GF-D8 (cell line): ENCODE measurements at regions not wholly inside any gene's neighbourhood (a gene's known extent, or its start where the extent isn't known, plus 50 kb on each side); places are given as distances from the start of the nearest gene placed in this dataset.

ENCODE experiments used
- DNase-seq: peaks from one replicate; lab custom pipeline; 2025; lab: John Stamatoyannopoulos, UW

DNA sequence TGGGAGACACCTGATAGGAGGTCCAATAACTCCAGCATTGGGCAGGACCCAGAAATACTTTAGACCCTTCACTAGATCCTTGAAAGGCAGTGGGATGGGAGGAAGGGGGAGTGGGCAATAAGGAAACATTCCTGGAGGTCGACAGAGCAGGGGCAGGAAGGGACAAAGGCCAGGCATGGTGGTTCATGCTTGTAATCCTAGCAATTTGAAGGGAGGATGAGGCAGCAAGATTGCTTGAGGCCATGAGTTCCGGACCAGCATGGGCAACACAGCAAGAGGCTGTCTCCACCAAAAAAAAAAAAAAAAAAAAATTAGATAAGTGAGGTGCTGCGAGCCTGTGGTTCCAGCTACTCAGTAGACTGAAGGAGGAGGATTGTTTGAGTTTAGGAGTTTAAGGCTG is 134.9 kb downstream of the JCAD start:
- DNase-seq: no peak

DNA sequence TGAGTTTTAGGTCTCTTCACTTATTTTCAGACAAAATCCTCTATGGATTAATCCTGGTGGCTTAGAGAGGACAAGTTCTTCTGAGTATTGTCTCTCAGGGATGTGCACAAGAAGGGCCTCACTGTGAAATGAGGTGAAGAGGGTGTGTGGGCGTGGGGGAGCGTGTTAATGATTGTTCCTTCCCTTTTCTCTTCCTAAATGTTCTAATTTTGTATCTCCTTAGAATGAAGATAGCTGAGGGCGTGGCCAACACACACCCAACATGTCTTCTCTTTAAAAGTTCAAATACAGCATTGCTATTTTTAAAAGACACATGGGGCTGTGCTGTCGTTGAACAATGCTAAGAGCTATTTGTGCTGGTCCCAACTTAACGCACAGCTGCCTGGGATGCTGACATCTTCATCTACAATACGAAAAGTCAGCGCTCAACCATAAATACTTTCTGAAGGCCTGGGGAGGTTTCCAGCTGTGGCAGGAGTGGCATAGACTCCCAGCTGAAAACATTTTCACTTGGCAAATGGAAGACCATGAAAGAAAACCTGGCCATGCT is 135.9 kb downstream of the JCAD start:
- no peak for DNase-seq

DNA sequence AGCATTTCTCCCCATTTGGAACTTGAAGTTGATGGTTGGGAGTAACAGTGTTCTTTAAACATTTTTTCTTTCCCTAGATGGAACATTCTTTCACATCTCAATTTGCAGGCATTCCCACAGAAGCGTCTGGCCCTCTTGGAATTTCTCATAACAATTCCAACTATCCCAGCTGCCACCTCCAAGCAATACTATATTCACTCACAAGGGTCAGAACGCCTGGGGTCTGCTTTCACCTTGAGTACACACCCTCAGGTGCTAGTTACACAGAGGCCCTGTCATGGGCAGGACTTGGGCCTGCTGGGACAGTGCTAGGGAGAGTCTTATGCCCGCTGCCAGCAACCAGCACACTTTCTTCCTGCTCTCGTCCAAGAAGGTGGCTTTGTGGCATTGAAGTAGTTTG is 136.5 kb downstream of the JCAD start:
- DNase-seq: no peak

DNA sequence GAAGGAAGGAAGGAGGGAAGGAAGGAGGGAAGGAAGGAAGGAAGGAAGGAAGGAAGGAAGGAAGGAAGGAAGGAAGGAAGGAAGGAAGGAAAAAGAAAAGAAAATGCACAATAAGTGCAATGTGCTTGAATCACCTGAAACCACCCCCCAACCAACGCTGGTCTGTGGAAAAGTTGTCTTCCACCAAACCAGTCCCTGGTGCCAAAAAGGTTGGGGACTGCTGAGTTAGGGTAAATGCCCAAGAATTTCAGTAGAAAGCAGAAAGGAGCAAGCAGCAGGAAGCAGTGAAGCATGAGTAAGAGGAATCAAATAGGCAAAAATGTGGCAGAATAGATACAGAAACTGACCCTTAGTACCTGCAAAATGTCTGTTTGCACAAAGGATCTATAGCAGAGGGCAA is 137.2 kb downstream of the JCAD start:
- no peak for DNase-seq

DNA sequence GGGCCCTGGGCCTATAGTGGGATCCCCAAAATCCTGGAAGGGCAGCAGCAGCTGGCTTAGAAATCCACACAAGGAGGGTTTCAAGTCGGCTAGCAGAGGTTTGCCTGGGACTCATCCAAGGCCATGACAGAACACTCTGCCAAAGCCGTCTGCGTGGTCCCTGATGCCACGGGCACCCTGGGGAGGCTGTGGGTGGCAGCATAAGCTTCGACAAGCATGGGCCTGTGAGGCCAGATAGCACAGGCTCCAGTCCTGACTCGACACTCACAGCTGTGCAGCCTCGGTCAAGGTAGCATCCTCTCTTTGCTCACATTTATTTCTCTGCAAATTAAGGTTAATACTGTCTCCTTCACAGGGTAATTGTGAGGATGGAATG is 138.3 kb downstream of the JCAD start:
- DNase-seq: no peak

DNA sequence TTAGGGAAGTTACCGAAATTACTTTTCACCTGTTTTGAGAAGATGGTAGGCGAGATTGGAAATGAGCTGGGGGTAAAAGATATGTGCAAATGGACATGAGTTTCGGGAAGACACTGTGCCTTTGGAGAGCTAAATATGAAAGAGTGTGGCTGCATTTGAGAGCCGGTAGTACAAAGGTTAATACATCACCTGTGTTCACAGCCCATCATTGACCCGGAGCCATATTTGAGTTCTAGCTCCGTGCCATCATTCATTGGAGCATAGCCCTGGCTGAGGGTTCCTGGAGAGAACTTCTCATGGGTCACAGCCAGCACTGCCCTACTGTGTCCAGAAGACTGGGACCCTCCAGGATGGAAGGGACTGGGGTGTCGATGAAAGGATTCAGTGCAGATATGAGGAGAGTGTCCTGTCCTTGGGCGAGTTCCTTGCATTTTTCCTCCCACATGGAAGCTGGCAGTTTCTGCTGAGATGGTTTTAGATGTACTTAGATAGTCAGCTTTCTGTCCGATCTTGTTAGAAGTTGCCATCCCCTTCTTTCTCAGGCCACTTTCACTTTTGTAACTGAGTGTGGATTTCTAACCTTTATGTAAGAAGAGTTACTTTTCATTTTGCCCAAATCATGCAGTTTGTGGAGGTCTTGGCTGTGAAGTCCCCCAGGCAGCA is 138.8 kb downstream of the JCAD start:
- no peak for DNase-seq

DNA sequence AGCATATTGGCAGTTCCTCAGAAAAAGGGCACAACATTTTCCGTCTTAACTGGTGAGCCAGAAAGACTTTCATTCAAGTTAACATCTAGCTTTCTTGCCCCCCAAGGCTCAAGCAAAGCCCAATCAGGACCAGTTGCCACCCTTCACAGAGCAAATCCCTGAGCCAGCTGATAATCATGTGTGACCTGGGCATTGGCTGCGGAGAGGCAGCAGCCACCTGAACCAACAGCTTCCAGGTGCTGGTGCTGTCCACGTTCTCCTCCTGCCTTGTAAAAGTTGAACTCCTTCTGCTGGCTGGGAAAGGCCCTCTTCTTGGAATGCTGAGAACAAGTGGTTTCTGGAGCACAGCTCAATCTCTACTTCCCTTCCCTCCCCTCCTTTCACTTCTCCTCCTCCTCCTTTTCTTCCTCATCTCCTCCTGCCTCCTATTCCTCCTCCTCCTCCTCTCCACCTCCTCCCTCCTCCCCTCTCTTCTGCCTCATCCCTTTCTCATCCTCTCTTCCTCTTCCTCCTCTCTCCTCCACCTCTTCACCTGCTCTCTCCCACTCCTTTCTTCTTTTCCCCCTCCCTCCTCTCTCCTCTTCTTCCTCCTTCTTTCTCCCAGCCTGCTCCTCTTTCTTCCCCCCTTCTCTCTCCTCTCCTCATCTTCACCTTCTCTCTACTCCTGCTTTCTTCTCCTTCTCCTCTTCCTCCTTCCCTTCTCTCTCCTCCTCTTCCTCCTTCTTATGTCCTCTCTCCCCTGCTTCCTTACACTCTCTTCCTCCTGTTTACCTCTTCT is 140.6 kb downstream of the JCAD start:
- no peak for DNase-seq

DNA sequence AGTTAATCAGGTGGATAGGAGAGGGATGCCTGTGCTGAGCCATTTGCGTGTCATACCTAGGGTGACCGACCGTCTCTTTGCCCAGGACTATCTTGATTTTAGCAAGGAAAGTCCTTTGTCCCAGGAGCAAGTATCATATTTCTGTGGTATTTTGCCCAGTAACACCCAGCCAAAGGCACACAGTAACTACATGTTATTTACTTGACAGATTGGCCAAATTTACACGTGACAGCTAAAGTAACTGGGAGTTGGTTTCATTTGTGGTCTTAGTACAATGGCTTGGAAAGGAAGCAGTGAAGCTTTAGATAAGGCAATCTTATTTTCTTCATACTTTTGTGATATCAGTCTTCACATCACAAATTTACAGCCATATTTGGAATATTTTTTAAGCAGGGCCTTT is 142.1 kb downstream of the JCAD start:
- DNase-seq: no peak

DNA sequence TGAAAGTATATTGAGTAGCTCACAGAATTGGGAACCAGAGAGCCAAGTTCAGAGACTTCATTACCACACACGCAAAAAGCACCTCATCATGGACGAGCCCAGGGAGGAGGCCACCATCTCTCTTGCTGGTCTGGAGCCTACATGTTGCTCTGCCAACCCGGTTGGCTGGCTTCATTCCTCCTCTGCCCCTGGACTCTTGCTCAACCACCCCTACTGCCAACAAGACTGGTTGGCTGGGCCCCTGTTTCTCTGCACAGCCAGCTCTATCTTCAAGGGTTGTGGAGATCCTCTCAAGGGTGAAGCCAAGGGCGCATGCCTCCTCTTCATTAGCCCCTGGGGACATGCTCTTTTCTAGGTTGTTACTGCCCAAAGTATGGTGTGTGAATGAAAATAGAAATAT is 142.7 kb downstream of the JCAD start:
- no peak for DNase-seq

DNA sequence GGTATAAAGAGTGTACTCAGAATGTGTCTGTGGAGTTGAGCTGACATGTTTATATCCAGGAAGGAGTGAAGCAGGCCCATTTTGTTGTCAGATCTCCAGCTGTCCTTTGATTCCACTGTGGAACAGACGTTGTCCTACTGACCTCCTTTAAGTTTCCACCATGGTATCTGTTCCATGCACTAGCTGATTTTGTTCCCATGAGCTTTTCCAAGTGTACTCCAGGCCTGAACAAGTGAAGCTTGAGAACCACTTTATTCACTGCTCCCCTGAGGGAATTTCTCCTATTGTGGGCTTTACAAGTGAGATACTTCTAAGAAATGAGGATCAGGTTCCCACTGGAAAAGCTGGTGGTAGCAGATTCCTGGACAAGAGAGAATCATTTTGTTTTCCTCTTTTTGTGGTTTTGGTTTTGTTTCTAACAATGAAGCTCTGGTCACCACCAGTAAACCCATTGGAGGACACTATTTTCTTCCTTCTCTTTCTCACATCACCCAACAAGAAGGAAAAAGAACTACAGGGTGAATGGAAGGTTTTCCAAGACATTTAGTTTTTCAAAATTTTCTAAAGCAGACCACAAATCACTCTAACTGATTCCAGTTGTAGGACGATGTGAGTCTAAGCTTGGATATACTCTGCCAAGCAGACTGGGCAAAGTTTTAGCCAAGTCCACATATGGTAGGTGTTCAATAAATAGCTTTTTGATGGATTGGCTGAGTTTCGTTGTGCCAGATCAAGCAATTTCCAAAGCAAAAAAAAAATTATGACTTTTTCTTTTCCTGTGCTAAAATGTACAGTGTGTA is 144.2 kb downstream of the JCAD start:
- no peak for DNase-seq

DNA sequence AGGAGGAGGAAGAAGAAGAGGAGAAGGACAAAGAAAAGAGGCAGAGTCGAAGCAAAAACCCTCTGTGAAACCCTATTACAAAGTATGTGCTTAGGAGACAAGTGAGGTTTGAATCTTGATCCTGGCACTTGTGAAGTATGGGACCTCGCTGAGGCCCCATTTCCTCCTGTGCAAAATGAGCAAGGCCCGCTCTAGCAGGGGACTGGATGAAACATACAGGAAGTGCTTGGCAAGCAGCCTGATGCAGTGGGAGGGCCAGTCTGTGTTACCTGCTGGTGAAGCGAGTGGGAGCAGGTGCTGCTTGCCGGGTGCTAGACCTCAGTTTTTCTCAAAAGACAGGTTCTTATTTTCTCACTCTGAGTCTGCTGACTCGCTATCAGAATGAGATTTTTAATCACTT is 150.4 kb downstream of the JCAD start:
- DNase-seq: no peak

DNA sequence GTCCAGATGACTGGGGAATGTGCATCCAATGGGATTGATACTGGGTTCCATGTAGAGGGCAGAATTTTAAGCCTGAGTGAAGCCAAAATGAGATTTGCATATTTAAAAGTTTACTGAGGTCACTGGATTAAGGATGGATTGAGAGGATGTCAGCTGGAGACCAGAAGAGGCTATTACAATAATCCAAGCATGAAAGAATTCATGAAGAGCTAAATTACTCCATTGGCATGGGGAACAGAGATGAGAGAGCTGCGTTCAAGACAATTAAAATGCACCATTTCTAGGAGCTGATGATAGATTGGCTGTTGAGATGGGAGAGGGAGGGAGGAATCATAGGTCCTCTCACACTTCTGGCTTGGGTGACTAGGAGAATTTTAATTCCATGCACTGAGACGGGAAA is 158.5 kb downstream of the JCAD start:
- DNase-seq: no peak

DNA sequence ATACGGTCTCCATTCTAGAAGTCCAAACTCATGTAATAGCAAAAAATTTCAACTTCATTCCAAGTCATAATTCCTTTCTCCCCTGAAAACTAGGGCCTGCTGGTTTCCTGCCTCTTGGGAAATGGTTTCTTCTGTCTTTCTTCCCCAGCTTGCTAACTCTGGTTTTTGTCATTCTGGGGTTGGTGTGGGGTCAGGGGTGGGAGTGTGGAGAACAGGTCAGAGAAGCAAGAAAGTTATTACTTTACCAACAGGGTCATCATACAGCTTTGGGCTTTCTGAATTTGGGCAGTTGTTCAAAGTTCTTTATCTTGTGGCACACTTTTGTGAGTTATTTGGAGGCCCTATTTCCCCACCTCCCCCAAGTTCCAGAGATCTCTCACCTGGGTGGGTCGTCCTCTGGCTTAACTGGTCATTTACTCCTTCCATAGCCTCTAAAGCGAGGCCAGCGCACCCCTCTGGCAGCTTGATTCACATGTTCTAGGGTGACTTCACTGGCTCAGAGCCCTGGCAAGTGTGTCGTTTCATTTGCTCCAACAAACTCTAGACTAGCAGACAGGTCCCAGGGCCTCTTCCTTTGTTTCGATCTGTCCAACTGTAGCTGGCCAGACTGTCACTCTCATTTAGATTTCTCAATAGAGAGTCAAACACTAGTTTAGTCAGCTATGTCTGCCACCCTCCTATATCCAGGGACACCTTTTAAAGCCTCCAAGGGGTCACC is 161.2 kb downstream of the JCAD start:
- DNase-seq: no peak

DNA sequence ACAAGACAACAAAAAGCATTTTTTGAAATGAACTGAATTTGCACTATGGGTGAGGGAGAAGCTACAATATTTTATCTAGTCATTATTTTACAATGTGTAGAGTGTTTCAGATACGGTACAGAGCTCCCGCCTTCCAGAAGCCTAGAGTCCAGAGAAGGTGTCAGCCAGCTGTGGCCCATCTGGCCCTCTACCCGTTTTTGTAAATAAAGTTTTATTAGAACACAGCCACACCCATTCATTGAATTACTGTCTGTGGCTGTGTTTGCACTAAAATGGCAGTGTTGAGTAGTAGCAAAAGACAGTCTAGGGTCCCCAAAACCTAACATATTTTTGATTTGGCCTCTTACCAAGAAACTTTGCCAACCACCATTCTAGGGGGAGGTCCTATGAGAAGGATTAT is 162.0 kb downstream of the JCAD start:
- no peak for DNase-seq

DNA sequence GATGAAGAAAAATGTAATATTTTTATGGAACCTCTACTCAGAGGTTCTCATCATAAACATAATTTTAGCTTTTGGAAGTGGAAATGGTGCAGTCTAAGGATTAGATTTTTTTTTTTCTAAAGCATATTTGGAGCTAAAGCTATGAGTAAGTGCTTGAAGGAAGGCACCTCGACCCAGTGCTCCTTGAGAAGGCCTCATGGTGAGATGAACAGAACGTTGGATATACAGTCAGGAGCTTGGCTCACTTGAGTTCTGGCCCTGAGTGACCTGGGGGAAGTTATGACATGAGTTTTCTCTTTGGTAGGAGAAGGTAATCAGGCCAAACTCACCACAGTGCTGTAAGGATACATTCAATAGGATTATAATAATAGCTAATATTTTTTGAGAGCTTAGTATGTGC is 163.3 kb downstream of the JCAD start:
- DNase-seq: no peak

DNA sequence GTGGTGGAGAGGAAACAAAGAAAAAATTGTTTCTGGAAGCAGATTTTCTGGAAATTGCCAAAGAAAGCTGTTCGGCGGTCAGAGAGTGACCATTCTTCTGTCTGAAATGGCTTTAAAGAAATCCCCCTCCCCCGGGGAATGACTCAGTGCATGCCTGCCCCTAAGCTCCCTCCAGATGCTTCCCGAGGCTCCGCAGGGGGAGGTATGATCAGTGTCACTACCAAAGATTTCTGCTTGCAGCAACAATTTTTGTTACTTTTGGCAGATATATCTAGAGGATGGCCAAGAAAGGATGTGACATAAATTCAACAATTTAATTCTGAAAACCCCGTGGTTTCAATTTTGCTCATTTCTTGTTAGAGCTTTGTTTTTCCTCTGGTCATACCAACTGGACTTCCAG is 163.9 kb downstream of the JCAD start:
- no peak for DNase-seq

DNA sequence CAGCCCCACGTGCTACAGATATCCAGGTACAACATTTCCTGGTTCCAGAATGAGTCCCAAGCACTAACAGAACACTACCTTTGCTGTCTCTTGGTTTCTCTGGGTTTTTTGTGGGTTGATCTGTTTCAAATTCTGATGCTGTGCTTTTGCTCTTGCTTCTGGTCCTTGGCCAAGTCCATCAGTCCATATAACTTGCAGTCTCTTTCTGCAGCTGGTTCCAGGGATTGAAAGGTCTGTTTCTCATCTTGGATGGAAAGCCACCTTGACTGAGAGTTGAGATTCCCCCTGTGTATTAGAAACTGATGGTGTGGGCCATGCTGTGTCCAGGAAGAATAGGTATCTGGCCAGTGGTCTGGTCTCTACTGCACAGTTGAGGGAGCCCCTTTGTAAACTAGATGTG is 171.1 kb downstream of the JCAD start:
- DNase-seq: no peak

DNA sequence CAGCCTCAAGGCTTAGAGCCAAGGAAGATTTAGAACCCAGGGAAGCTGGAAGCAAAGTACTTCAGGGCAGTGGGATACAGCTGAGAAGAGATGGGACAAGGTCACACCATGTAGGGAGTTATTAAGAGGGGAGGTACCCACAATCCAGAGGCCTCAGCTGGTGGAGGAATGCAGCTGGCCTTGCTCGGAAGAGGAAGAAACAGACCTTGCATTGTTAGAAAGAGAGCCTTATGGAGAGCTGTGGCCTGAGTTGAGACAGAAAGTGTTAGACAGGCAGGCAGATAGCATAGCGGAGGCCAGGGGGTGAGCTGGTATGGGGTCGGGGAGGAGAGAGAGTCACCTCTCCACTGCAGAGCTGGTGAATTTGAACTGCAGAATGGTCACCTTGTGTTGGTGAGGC is 173.1 kb downstream of the JCAD start:
- no peak for DNase-seq

DNA sequence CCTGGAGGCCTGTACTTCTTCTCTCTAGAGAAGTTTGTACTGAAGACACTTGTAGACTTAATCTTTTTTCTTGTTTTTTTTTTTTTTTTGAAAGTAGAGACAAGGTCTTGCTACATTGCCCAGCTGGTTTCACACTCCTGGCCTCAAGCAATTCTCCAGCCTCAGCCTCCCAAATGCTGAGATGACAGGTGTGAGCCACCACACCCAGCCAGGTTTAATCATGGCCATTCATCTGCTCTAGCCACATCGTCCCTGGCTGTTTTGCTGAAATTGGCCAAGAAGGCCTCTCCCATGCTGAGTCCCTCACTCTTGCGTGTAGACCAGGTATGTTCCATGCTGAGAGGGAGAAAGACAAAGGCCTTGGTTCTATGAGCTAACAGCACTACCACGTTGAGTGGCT is 176.2 kb downstream of the JCAD start:
- DNase-seq: no peak

DNA sequence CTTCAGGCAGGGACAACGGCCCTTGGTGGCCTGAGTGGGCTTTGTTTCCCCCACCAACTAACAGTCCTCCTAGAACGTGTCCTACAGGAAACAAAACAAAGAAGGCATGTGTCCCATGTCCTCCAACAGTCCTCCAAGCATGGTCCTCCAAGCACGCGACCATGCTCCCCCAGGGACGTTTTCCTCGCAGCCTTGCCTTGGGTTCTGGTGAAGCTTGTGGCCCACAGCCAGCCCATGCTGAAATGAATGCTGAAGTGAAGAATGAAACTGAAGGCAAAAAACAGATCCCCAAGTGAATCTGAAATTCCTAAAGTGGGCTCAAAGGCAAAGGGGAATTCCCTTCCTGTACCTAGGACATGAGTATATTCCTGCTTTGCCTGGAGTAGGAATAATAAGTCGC is 176.6 kb downstream of the JCAD start:
- DNase-seq: no peak

DNA sequence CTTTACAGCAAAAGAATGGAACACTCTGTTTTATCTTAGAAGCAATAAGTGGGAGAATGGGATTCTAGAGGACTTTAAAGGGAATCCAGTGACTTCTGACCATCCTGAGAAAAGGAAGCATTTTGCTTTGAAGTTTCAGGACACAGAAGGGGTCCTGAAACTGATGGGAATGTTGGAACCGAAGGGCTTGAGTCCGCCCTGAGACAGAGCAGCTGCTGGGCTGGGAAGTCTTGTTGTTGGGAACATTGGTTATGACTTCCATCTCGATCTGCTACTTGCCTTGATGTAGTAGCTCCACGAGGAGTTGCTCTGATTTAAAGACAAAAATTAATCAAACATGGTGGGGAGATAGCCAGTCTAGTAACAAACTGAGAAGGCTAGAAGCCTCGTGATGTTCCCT is 177.6 kb downstream of the JCAD start:
- DNase-seq: no peak

DNA sequence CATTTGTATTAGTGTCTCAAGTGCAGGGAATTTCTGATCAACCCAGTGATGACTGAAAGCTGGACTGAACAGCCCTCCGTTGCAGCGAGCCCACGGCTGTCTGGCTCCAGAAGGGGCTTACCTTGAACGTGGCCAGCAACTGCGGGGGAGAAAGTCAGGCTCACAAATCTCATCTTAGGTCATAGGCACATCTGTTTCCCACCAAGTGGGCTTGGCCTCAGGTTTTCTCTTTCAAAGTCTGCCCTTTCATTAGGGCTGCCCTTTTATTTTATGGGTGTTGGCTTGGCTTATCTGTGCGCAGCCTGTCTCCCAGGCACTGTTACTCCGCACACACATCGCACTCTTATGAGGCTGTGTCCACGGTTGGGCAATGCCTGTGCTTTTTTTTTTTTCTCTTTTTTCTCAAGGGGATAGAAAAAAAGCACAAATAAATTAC is 178.0 kb downstream of the JCAD start:
- DNase-seq: no peak
